ENCODE measurements at regions not wholly inside any gene's neighbourhood (a gene's known extent, or its start where the extent isn't known, plus 50 kb on each side); places are given as distances from the start of the nearest gene placed in this dataset.

DNA sequence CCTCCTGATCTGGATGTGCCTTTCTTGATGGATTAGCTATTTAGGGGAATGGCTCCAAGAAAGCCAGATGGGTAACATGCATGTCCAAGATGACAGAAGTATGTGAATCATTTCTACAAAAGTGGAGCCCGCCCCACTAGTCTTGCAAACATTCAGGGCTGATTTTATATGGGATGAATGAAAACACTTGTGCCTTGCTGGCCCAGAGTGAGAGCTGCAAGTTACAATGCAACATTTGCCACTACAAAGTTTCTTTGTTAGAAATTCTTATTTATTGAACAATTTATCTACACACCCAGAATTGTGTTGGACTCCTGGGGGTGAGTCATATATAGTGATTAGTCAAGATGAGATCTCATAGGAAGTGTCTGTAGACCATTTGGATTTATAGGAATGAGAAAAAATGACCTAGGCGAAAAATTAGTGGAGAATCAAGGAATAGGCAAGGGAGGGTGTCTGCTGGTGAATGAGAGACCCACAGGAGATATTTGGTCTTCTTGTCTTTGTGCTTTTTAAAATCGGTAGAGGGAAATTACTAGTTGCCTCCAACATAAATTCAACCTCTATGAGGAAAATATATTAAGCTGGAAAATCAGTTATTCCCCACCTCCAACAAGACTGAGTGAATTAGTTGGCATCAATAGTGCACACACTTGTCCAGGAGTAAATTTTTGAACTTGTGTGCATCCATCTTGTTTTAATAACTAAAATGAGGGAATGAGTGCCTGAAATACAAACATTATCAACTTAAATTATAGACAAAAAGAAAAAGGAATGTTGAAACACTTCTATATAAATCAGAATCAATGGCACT is 53.5 kb upstream of the DCBLD2 start:
- no peak for DNase-seq

DNA sequence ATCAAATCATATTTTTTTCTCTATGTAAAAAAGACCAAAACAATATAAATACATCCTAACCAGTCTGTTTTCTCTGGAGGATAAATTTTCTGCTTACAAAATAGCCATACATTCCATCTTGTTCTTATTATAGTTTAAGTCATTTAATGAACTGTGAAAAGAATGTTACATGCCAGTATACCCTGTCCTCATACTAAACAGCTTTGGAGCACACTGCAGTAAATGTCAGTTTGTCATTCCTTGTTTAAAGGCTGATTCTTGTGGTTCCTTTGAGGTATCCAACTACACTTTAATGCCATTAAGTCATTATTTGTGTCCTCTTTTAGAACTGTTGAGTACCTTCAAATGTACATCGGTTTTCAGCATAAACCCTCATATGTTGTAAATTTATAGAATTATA is 52.7 kb upstream of the DCBLD2 start:
- no peak for DNase-seq

DNA sequence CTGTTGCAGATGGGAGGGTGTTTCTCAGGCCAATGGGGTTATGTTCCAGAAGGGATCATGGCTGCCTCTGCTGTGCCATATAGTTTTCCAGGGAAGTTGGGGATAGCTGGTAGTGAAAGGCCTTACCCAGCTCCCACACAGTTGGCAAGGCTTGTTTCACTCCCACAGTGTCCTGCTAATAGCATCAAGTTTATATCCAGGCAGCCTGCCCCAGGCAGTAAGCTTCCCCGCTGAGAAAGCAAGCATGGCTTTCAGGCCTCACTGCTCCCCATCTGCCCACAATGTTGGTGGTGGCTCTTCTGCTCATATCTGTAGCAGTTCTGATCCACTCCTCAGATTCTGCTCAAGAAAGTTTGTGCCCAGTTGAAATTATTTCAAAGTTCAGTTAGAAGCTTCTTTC is 50.9 kb upstream of the DCBLD2 start:
- DNase-seq: no peak
